ENCODE measurements at regions not wholly inside any gene's neighbourhood (a gene's known extent, or its start where the extent isn't known, plus 50 kb on each side); places are given as distances from the start of the nearest gene placed in this dataset.
"Not testable (repeated sequence)": the region's sequence is repeated elsewhere in the genome, so short reads cannot be mapped to it uniquely, and the experiment has no call there.

- H3K9me3 ChIP-seq (ENCODE audit: control insufficient read depth in 1 of 2, low read length in 2 of 2) = peaks cover 2 to 4% of the 10 kb centered on the region in 2 donors
- no peaks in the 10 kb centered on the region for H3K36me3 ChIP-seq (ENCODE audit: control insufficient read depth in 1 of 2, insufficient read depth in 2 of 2, low read length in 2 of 2)
- no peak overlapping the region for H3K9ac ChIP-seq (ENCODE audit: low read depth in 1 of 2, low read length in 2 of 2)
- H3K4me1 ChIP-seq (ENCODE audit: control insufficient read depth in 1 of 2, insufficient read depth in 2 of 2, low read length in 2 of 2) = no peaks in the 10 kb centered on the region
- no peak overlapping the region for H3K4me3 ChIP-seq (ENCODE audit: low read depth in 1 of 2, low read length in 2 of 2)
- no peaks in the 10 kb centered on the region for H3K27me3 ChIP-seq (ENCODE audit: control insufficient read depth in 1 of 2, insufficient read depth in 2 of 2, low read length in 2 of 2)
- no peak overlapping the region for H3K27ac ChIP-seq (ENCODE audit: low read depth, low read length)
Measured at GRCh38 chr13:107941345-107942029, 273.8 kb downstream of the LIG4 start.

GRCh38 chr13:107937848-107938247 lies 277.5 kb downstream of the LIG4 start:
- Histone ChIP-seq H3K27ac (ENCODE audit: low read depth, low read length) (no peak overlapping the region), H3K9me3 (ENCODE audit: control insufficient read depth in 1 of 2, low read length in 2 of 2) (peaks cover 0 to 2% of the 10 kb centered on the region in 2 donors), H3K27me3 (ENCODE audit: control insufficient read depth in 1 of 2, insufficient read depth in 2 of 2, low read length in 2 of 2) (no peaks in the 10 kb centered on the region), H3K9ac (ENCODE audit: low read depth in 1 of 2, low read length in 2 of 2) (no peak overlapping the region), H3K4me1 (ENCODE audit: control insufficient read depth in 1 of 2, insufficient read depth in 2 of 2, low read length in 2 of 2) (no peaks in the 10 kb centered on the region), H3K36me3 (ENCODE audit: control insufficient read depth in 1 of 2, insufficient read depth in 2 of 2, low read length in 2 of 2) (no peaks in the 10 kb centered on the region), H3K4me3 (ENCODE audit: low read depth in 1 of 2, low read length in 2 of 2) (no peak overlapping the region)

GRCh38 chr13:107931056-107931455 lies 284.3 kb downstream of the LIG4 start:
- no peaks in the 10 kb centered on the region for H3K4me1 ChIP-seq (ENCODE audit: control insufficient read depth in 1 of 2, insufficient read depth in 2 of 2, low read length in 2 of 2)
- no peak overlapping the region for H3K4me3 ChIP-seq (ENCODE audit: low read depth in 1 of 2, low read length in 2 of 2)
- no peaks in the 10 kb centered on the region for H3K27me3 ChIP-seq (ENCODE audit: control insufficient read depth in 1 of 2, insufficient read depth in 2 of 2, low read length in 2 of 2)
- no peak overlapping the region for H3K27ac ChIP-seq (ENCODE audit: low read depth, low read length)
- H3K9me3 ChIP-seq (ENCODE audit: control insufficient read depth in 1 of 2, low read length in 2 of 2) = no peaks in the 10 kb centered on the region
- no peak overlapping the region for H3K9ac ChIP-seq (ENCODE audit: low read depth in 1 of 2, low read length in 2 of 2)
- H3K36me3 ChIP-seq (ENCODE audit: control insufficient read depth in 1 of 2, insufficient read depth in 2 of 2, low read length in 2 of 2) = no peaks in the 10 kb centered on the region

GRCh38 chr13:107928762-107929161 lies 286.6 kb downstream of the LIG4 start:
- Histone ChIP-seq H3K4me1 (ENCODE audit: control insufficient read depth in 1 of 2, insufficient read depth in 2 of 2, low read length in 2 of 2) (no peaks in the 10 kb centered on the region), H3K4me3 (ENCODE audit: low read depth in 1 of 2, low read length in 2 of 2) (no peak overlapping the region), H3K27me3 (ENCODE audit: control insufficient read depth in 1 of 2, insufficient read depth in 2 of 2, low read length in 2 of 2) (no peaks in the 10 kb centered on the region), H3K9me3 (ENCODE audit: control insufficient read depth in 1 of 2, low read length in 2 of 2) (no peaks in the 10 kb centered on the region), H3K27ac (ENCODE audit: low read depth, low read length) (no peak overlapping the region), H3K9ac (ENCODE audit: low read depth in 1 of 2, low read length in 2 of 2) (no peak overlapping the region), H3K36me3 (ENCODE audit: control insufficient read depth in 1 of 2, insufficient read depth in 2 of 2, low read length in 2 of 2) (no peaks in the 10 kb centered on the region)

GRCh38 chr13:107927557-107927956 lies 287.8 kb downstream of the LIG4 start:
- no peak overlapping the region for H3K27ac ChIP-seq (ENCODE audit: low read depth, low read length)
- no peaks in the 10 kb centered on the region for H3K36me3 ChIP-seq (ENCODE audit: control insufficient read depth in 1 of 2, insufficient read depth in 2 of 2, low read length in 2 of 2)
- no peak overlapping the region for H3K9ac ChIP-seq (ENCODE audit: low read depth in 1 of 2, low read length in 2 of 2)
- H3K9me3 ChIP-seq (ENCODE audit: control insufficient read depth in 1 of 2, low read length in 2 of 2) = no peaks in the 10 kb centered on the region
- H3K4me1 ChIP-seq (ENCODE audit: control insufficient read depth in 1 of 2, insufficient read depth in 2 of 2, low read length in 2 of 2) = no peaks in the 10 kb centered on the region
- H3K27me3 ChIP-seq (ENCODE audit: control insufficient read depth in 1 of 2, insufficient read depth in 2 of 2, low read length in 2 of 2) = no peaks in the 10 kb centered on the region
- no peak overlapping the region for H3K4me3 ChIP-seq (ENCODE audit: low read depth in 1 of 2, low read length in 2 of 2)

GRCh38 chr13:107926515-107926914 lies 288.8 kb downstream of the LIG4 start:
- H3K9me3 ChIP-seq (ENCODE audit: control insufficient read depth in 1 of 2, low read length in 2 of 2); H3K27me3 ChIP-seq (ENCODE audit: control insufficient read depth in 1 of 2, insufficient read depth in 2 of 2, low read length in 2 of 2); H3K27ac ChIP-seq (ENCODE audit: low read depth, low read length); H3K9ac ChIP-seq (ENCODE audit: low read depth in 1 of 2, low read length in 2 of 2); H3K36me3 ChIP-seq (ENCODE audit: control insufficient read depth in 1 of 2, insufficient read depth in 2 of 2, low read length in 2 of 2); H3K4me3 ChIP-seq (ENCODE audit: low read depth in 1 of 2, low read length in 2 of 2); H3K4me1 ChIP-seq (ENCODE audit: control insufficient read depth in 1 of 2, insufficient read depth in 2 of 2, low read length in 2 of 2): not testable (repeated sequence)

GRCh38 chr13:107916902-107917301 lies 298.4 kb downstream of the LIG4 start:
- H3K4me3 ChIP-seq (ENCODE audit: low read depth in 1 of 2, low read length in 2 of 2); H3K9ac ChIP-seq (ENCODE audit: low read depth in 1 of 2, low read length in 2 of 2); H3K4me1 ChIP-seq (ENCODE audit: control insufficient read depth in 1 of 2, insufficient read depth in 2 of 2, low read length in 2 of 2); H3K9me3 ChIP-seq (ENCODE audit: control insufficient read depth in 1 of 2, low read length in 2 of 2); H3K27me3 ChIP-seq (ENCODE audit: control insufficient read depth in 1 of 2, insufficient read depth in 2 of 2, low read length in 2 of 2); H3K36me3 ChIP-seq (ENCODE audit: control insufficient read depth in 1 of 2, insufficient read depth in 2 of 2, low read length in 2 of 2); H3K27ac ChIP-seq (ENCODE audit: low read depth, low read length): not testable (repeated sequence)

GRCh38 chr13:107912745-107913144 lies 302.6 kb downstream of the LIG4 start:
- H3K9me3 ChIP-seq (ENCODE audit: control insufficient read depth in 1 of 2, low read length in 2 of 2) = no peaks in the 10 kb centered on the region
- no peaks in the 10 kb centered on the region for H3K36me3 ChIP-seq (ENCODE audit: control insufficient read depth in 1 of 2, insufficient read depth in 2 of 2, low read length in 2 of 2)
- H3K4me1 ChIP-seq (ENCODE audit: control insufficient read depth in 1 of 2, insufficient read depth in 2 of 2, low read length in 2 of 2) = no peaks in the 10 kb centered on the region
- no peak overlapping the region for H3K9ac ChIP-seq (ENCODE audit: low read depth in 1 of 2, low read length in 2 of 2)
- H3K27me3 ChIP-seq (ENCODE audit: control insufficient read depth in 1 of 2, insufficient read depth in 2 of 2, low read length in 2 of 2) = no peaks in the 10 kb centered on the region
- no peak overlapping the region for H3K27ac ChIP-seq (ENCODE audit: low read depth, low read length)
- no peak overlapping the region for H3K4me3 ChIP-seq (ENCODE audit: low read depth in 1 of 2, low read length in 2 of 2)

- Histone ChIP-seq H3K36me3 (ENCODE audit: control insufficient read depth in 1 of 2, insufficient read depth in 2 of 2, low read length in 2 of 2) (no peaks in the 10 kb centered on the region), H3K27me3 (ENCODE audit: control insufficient read depth in 1 of 2, insufficient read depth in 2 of 2, low read length in 2 of 2) (no peaks in the 10 kb centered on the region), H3K9ac (ENCODE audit: low read depth in 1 of 2, low read length in 2 of 2) (no peak overlapping the region), H3K4me3 (ENCODE audit: low read depth in 1 of 2, low read length in 2 of 2) (no peak overlapping the region), H3K9me3 (ENCODE audit: control insufficient read depth in 1 of 2, low read length in 2 of 2) (no peaks in the 10 kb centered on the region), H3K27ac (ENCODE audit: low read depth, low read length) (no peak overlapping the region), H3K4me1 (ENCODE audit: control insufficient read depth in 1 of 2, insufficient read depth in 2 of 2, low read length in 2 of 2) (no peaks in the 10 kb centered on the region)
Measured at GRCh38 chr13:107907065-107907805, 308.1 kb downstream of the LIG4 start.

- Histone ChIP-seq H3K4me1 (ENCODE audit: control insufficient read depth in 1 of 2, insufficient read depth in 2 of 2, low read length in 2 of 2) (no peaks in the 10 kb centered on the region), H3K27ac (ENCODE audit: low read depth, low read length) (no peak overlapping the region), H3K4me3 (ENCODE audit: low read depth in 1 of 2, low read length in 2 of 2) (no peak overlapping the region), H3K9me3 (ENCODE audit: control insufficient read depth in 1 of 2, low read length in 2 of 2) (no peaks in the 10 kb centered on the region), H3K27me3 (ENCODE audit: control insufficient read depth in 1 of 2, insufficient read depth in 2 of 2, low read length in 2 of 2) (no peaks in the 10 kb centered on the region), H3K36me3 (ENCODE audit: control insufficient read depth in 1 of 2, insufficient read depth in 2 of 2, low read length in 2 of 2) (no peaks in the 10 kb centered on the region), H3K9ac (ENCODE audit: low read depth in 1 of 2, low read length in 2 of 2) (no peak overlapping the region)
Measured at GRCh38 chr13:107906131-107906530, 309.2 kb downstream of the LIG4 start.

Measured in duodenal mucosa (tissue), 2 donors.